OCI-LY3 (cell line): ENCODE measurements at regions not wholly inside any gene's neighbourhood (a gene's known extent, or its start where the extent isn't known, plus 50 kb on each side); places are given as distances from the start of the nearest gene placed in this dataset.

Experiments used
- CTCF ChIP-seq: fragments of 200-600, 300-600 bp; sonication (generic); IDR thresholded peaks from 2 replicates; pipeline ENCODE4 v1.5.1; 2014; ENCODE audit warnings: antibody characterized with exemption, low read length, low read depth
- EZH2phosphoT487 ChIP-seq: fragments of 200-600 bp; shearing (Covaris generic); IDR thresholded peaks from 2 replicates; pipeline ENCODE4 v1.6.1; 2018; ENCODE audit warnings: antibody characterized with exemption, mixed run types, low read depth

- no peak for TF ChIP-seq CTCF
- no peak for TF ChIP-seq EZH2phosphoT487
Measured at GRCh38 chr18:29156531-29156930, 979.6 kb upstream of the CDH2 start.
